GM12892 (cell line): ENCODE measurements at regions not wholly inside any gene's neighbourhood (a gene's known extent, or its start where the extent isn't known, plus 50 kb on each side); places are given as distances from the start of the nearest gene placed in this dataset.
"Not testable (repeated sequence)": the region's sequence is repeated elsewhere in the genome, so short reads cannot be mapped to it uniquely, and the experiment has no call there.

ENCODE experiments used
- DNase-seq: peaks from one replicate; pipeline ENCODE4 v3.0.0; 2011; ENCODE audit not compliant: insufficient read length
- FAIRE-seq: peaks from 2 replicates; lab custom pipeline; 2011; peaks lifted over from hg19 to GRCh38; lab: Jason Lieb, UNC
- POLR2A ChIP-seq: IDR thresholded peaks from 2 replicates; pipeline ENCODE4 v1.6.1; 2011; ENCODE audit warnings: low read depth, low read length, control low read depth
- POLR2AphosphoS5 ChIP-seq: IDR thresholded peaks from 2 replicates; pipeline ENCODE4 v1.6.1; 2011; ENCODE audit warnings: low read depth, low read length, control low read depth
- TAF1 ChIP-seq: IDR thresholded peaks from 2 replicates; pipeline ENCODE4 v1.6.1; 2011; ENCODE audit warnings: low read depth, mild to moderate bottlenecking, control low read depth, low read length, borderline replicate concordance

- DNase-seq (no peak), FAIRE-seq (no peak)
- TF ChIP-seq POLR2AphosphoS5 = no peak
- TF ChIP-seq POLR2A = no peak
- no peak for TF ChIP-seq TAF1
These were observed 257.3 kb upstream of the KAZN start for GRCh38 chr1:14341147-14341546.

GRCh38 chr1:14345946-14346550 is 252.4 kb upstream of the KAZN start:
- no peak for DNase-seq
- TF ChIP-seq POLR2AphosphoS5 (no peak), POLR2A (no peak), TAF1 (no peak)
- FAIRE-seq = no peak

GRCh38 chr1:14347186-14347585 is 251.3 kb upstream of the KAZN start:
- no peak for FAIRE-seq
- no peak for DNase-seq
- TF ChIP-seq POLR2AphosphoS5 (no peak), POLR2A (no peak), TAF1 (no peak)

- FAIRE-seq = no peak
- TF ChIP-seq TAF1 (no peak), POLR2AphosphoS5 (no peak), POLR2A (no peak)
- DNase-seq = no peak
These were observed 250.7 kb upstream of the KAZN start for GRCh38 chr1:14347776-14348175.

- no peak for FAIRE-seq
- TF ChIP-seq POLR2A = no peak
- TF ChIP-seq TAF1 = no peak
- DNase-seq = no peak
These were observed 248.3 kb upstream of the KAZN start for GRCh38 chr1:14350197-14350596.

GRCh38 chr1:14352897-14353296 is 245.6 kb upstream of the KAZN start:
- no peak for FAIRE-seq
- TF ChIP-seq POLR2AphosphoS5 (no peak), TAF1 (no peak), POLR2A (no peak)
- DNase-seq = no peak

- DNase-seq, FAIRE-seq: not testable (repeated sequence)
These were observed 237.5 kb upstream of the KAZN start for GRCh38 chr1:14361005-14361404.

GRCh38 chr1:14362331-14362730 is 236.2 kb upstream of the KAZN start:
- FAIRE-seq (no peak), DNase-seq (no peak)
- no peak for TF ChIP-seq POLR2A
- no peak for TF ChIP-seq TAF1
- TF ChIP-seq POLR2AphosphoS5 = no peak

- DNase-seq = no peak
- TF ChIP-seq POLR2AphosphoS5 = no peak
- TF ChIP-seq POLR2A = no peak
- TF ChIP-seq TAF1 = no peak
- FAIRE-seq = no peak
These were observed 235.4 kb upstream of the KAZN start for GRCh38 chr1:14363036-14363590.

- no peak for DNase-seq
- TF ChIP-seq POLR2AphosphoS5 (no peak), TAF1 (no peak), POLR2A (no peak)
- FAIRE-seq = no peak
These were observed 234.6 kb upstream of the KAZN start for GRCh38 chr1:14363707-14364413.

- DNase-seq (no peak), FAIRE-seq (no peak)
- TF ChIP-seq POLR2AphosphoS5 (no peak), POLR2A (no peak), TAF1 (no peak)
These were observed 233.0 kb upstream of the KAZN start for GRCh38 chr1:14365301-14365988.
